Stimulated activated CD4-positive, alpha-beta T cell treated with anti-CD3 and anti-CD28 coated beads, TNF-alpha, amount 100 ng/mL, for 48 hours (primary cell): ENCODE measurements at regions not wholly inside any gene's neighbourhood (a gene's known extent, or its start where the extent isn't known, plus 50 kb on each side); places are given as distances from the start of the nearest gene placed in this dataset.

Source experiments
- DNase-seq, 3 donors: peaks; one replicate each; pipeline ENCODE4 v3.0.0-alpha.2; 2020; ENCODE audit warnings: low read depth in 3 of 3

DNA sequence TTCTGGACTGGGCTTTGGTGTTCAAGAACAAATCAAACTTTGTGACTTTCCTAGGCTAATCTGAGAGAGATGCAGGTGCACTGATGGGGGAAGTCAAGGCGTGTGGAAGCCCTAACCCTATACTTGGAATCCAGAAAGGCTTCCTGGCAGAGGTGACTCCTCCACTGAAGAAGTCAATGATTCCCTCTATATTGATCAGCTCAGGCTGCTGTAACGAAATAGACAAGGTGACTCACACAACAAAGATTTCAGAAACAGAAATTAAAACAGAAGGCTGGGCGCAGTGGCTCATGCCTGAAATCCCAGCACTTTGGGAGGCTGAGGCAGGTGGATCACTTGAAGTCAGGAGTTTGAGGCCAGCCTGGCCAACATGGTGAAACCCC lies 69.6 kb upstream of the GGTA1 start:
- DNase-seq: no peak

DNA sequence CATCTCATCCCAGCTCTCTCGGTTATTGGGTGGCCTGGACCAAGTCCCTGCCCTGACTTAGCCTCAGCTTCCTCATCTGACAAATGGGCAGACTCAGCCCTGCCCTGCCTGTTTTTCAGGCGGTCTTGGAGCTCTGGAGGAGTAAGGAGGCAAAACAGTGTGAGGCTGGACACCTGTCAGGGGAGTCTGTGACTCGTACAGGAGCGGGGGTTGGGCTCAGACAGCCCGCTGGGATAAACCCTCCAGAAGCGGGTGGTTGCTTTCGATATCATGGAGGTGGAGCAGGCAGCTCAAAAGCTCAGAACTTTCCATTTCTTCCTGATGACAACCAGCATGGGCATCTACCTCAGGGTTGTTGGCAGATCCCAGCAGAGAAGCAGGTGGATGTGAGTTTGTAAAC lies 72.9 kb upstream of the GGTA1 start:
- no peak for DNase-seq

GRCh38 chr9:121573717-121574485 lies 74.3 kb upstream of the GGTA1 start:
- no peak for DNase-seq

DNA sequence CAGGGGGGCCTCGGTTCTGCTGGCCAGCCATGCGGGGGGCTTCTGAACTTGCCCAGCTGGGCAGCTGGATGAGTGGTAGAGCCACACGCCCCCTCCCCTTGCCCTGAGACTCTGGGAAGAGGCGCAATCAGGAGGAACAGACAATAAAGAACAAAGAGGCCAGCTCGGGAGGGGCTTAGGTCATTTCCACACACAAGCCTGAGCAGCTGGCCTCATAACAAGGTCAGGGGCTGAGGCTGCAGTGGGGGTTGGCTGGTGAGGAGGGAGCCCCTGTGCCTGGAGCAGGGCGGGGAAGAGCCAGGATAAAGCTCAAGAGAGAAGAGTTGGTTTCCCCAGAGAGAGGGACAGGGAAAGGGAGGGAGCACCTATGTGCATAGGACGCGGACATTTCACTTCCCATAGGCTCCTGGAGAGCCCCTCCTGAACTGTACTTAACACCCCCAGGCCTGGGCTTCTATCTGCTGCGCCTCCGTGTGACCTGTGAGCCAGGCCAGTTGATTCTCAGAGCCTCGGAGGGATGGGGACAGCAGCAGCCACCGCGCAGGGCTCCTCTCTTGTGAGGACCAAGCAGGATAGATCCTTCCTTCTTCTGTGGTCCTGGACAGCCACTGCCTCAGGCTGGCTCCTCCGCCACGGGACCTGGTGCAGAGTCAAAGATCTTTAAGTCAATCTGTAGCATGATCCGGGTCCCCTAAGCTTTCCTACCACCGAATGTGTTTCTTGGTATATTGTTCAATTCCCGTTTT lies 75.3 kb upstream of the GGTA1 start:
- DNase-seq: no peak

DNA sequence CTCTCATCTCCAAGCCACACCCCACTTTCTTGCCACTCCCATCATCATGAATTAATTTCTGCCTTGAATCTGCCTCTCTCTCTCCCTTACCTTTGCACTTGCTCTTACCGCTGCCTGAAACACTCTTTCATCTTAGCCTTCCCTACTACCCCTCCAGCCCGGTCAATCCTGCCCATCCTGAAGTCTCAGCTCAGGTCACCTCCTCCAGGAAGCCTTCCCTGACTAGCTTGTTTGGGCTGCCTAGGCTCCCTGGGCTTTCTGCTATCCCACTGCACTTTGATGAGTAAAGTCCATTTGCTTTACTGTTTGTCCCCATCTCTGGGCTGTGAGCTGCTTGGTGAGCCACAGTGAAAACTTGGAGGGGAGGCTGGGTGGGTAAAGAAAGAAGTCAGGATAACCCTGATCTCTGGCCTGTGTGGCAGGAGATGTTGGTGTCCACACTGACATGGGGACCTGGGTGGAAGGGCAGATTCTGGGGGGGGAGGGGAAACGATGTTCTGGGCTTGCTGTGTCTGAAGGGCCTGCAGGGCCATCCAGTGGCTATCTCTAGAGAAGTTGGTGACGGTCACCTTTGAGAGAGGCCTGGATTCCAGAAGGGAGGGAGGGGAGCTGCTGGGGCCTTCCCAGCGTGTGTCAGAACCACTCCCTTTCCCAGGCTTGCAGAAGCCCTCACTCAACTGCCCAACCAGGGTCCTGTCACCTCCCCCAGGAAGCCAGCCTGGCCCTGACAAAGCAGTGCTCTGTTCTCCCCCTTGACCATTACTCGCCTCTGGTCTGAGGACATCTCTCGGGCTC lies 75.0 kb upstream of the DAB2IP start:
- DNase-seq: no peak

- DNase-seq: no peak
Observed at GRCh38 chr9:121577166-121577565, 74.3 kb upstream of the DAB2IP start.

- no peak for DNase-seq
Observed at GRCh38 chr9:121577572-121577971, 73.9 kb upstream of the DAB2IP start.

DNA sequence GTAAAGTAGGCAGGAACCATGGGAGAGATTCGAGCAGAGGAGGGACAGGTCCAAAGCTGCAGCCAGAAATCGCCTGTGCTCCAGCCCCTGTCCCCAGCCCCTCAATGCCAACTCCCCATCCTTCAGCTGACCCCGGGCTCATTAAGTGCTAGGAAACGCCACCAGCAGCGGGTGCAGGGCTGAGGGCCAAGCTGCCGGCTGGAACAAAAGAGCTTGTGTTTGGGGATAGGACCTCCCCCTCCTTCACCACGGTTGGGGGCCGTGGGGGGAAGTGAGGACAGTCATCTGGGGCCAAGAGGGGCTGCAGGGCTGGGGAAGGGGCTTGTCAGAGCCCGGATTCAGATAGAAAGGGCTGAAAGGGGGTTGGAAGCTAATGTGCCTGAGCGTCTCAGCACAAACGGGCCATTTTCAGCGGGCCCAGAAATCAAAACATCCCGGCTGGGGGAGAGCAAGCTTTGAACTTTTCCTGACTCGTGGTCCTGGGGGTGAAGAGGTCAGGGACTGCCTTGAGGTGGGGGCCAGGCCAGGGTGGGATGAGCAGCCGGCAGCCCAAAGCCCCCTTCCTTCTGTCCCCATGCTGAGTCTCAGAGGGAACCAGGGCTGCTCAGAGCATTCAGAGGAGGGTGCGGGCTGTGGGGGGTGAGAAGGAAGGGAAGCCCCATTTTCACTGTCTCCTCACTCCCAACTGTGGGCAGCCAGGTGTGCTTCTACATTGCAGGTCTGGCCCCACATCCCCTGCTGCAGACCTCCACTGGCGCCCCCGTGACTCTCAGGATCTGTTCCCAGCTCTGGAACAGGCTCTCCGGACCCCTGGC lies 69.4 kb upstream of the DAB2IP start:
- DNase-seq: no peak

DNA sequence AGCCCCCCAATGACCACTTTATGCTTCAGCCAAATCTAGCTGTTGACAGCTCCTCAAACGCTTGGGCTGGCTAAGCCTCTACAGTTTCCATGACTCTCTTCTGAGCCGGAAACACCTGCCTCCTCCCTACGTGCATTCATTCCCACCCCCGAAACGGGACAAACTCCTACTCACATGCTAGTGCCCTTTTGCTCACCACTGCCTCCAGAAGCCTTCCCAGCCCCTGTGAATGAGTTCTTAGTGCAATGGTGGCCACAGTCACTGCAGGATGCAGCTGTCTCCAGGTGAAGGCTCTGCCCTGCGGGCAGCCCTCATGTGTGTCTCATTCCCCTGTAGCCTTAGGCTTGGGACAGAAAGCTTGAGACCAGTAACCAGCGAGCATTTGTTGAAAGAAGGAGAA lies 68.8 kb upstream of the DAB2IP start:
- DNase-seq: no peak

DNA sequence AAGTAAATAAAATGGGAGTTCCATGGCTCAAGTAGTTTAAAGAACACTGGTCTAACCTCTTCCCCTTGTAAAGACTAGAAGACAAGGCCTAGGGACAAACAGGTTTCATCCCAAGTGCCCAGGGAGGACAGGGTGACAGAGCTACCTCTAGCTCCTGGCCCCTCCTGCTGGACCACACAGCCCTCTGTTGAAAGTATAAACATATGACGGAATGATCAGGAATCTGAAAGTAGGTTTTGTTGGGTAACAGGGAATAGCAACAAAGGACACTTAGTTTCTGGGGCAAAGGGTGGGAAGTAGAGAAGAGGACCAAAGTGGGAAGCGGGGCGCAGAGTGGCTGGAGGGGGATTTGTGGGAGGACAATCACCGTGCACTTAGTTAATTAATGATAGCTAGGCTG lies 67.0 kb upstream of the DAB2IP start:
- no peak for DNase-seq

GRCh38 chr9:121587863-121588262 lies 63.6 kb upstream of the DAB2IP start:
- DNase-seq: no peak

DNA sequence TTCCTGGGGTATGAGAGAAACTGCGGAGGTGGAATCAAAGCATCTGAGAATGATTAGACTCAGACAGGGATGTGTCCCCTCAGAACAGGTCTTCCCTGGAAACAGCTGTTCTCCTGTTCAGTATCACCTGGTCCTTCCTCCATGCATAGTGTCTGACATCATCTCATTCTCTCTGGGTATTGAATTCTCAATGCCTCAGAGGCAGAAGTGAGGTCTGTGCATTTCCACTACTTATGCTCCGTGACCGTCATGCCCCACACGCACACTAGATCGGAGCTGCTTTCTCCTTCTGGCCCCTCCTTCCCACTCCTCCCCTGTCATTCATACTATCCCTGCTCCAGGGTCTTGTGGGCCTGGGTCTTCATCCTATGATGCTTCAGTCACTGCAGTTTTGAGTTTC lies 61.4 kb upstream of the DAB2IP start:
- DNase-seq: no peak

DNA sequence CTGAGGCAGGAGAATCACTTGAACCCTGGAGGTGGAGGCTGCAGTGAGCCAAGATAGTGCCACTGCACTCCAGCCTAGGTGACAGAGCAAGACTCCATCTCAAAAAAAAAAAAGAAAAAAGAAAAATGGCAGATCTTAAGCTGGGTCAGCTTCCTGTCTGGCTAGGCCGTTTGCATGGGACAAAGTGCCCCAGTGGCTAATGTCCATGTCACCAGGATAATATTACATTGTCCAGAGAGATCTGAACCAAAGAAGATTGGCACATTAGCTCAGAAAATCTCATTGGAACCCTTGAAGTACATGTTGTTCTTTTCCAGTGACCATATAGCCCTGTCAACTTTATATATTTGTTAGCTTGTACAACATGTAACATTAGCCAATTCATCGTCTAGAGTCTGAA lies 59.2 kb upstream of the DAB2IP start:
- no peak for DNase-seq

GRCh38 chr9:121593066-121593465 lies 58.4 kb upstream of the DAB2IP start:
- DNase-seq: no peak

DNA sequence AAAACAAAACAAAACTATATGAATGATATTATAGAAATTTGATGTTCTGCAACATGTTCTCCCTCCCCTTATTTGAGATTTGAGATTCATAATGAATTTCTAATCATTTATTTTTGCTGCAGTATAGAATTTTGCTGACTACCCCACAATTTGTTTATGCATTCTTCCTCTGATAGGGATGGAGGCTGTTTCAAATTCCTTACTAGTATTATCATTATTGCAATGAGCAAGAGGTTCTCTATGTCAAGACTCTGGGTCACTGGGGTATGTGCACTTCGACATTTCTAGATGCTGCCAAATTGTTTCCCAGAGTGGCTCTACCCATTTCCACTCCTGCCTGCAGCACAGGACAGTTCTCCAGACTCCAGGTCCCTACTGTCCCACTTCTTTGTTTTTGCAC lies 54.9 kb upstream of the DAB2IP start:
- no peak for DNase-seq

GRCh38 chr9:121597698-121598166 lies 53.7 kb upstream of the DAB2IP start:
- no peak for DNase-seq

DNA sequence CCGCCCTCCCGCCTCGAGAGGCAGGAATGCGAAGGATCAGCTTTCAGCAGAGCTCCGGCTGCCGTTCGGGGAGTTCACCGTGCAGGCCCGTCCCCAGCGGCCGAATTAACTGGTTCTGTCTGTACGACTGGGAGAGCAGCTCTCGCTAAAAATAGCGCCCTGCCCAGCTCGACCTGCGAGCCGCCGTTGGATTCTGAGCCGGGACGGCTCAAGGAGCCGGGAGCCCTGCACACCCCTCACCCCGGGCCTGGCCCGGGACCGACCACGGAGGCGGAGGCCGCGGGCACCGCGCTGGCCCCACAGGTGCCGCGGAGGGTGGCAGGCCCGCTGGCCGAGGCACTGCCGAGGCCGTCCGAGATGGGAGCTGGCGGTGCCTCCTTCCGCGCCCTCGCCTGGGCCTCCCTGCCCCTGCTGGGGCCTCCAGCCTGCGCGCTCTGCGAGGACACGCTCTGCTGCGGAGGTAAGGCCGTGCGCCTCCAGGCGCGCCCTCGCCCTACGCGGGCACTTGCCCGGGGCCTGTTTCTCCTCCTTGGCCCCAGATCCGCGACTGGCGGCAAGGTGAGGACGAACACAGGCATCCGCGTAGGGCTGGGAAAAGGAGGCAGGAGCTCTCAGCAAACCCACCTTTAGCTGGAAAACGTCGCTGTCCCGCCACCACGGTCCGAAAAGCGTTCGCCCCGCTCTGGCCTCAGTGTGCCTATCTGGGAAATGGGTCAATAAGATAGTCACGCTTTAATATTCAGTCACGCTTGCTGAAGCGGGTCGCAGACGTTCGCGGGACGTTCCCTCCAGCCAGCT lies 53.1 kb upstream of the DAB2IP start:
- DNase-seq: no peak

DNA sequence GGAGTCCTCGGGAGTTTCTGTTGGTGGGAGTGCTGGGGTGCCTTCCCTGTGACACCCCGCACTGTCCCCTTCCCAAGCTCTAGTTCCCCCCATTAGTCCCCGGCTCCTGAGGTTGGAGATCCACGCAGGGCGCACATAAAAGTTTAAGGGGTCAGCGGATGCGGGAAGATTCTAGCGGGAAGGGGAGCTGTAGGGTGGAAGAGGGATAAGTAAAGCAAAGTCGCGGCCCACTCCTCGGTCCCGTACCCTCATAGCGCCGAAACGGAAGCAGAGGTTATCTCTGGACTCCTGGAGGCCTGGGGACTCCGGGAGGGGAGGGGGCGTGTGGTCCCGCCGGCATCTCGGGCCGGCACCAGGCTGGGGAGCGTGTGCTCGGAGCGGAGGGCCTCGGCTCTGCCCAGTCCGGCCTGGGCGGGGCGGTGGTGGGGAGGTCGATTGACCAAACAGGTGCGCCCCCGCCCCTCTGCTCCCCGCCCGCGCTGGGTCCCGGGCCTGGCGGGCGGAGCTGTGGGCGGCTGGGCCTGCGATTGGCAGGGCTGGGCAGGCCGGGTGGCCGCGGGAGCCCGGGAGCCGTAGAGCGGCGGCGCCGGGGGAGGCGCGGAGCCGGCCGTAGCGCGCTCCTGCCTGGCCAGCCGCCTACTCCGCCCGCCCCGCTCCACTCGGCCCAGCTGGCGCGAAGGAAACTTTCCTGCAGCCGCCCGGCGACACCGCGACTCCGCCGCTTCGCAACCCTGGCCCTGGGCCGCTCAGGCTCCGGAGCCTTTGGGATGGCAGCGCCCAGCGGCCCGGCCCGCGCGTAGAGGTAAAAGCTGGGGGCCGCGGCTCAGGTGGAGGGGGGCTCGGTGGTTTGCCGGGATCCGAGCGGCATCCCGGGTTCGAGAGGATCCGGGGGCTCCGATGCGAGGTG lies 52.2 kb upstream of the DAB2IP start:
- no peak for DNase-seq

GRCh38 chr9:121599872-121600585 lies 51.4 kb upstream of the DAB2IP start:
- DNase-seq: no peak
